Stimulated activated CD8-positive, alpha-beta memory T cell treated with anti-CD3 and anti-CD28 coated beads, Interleukin-15, amount 100 ng/mL, for 4 hours (primary cell): ENCODE measurements at regions not wholly inside any gene's neighbourhood (a gene's known extent, or its start where the extent isn't known, plus 50 kb on each side); places are given as distances from the start of the nearest gene placed in this dataset.

ENCODE experiments used
- DNase-seq, 2 donors: peaks; one replicate each; pipeline ENCODE4 v3.0.0-alpha.2; 2020; ENCODE audit warnings: low read depth in 2 of 2

DNA sequence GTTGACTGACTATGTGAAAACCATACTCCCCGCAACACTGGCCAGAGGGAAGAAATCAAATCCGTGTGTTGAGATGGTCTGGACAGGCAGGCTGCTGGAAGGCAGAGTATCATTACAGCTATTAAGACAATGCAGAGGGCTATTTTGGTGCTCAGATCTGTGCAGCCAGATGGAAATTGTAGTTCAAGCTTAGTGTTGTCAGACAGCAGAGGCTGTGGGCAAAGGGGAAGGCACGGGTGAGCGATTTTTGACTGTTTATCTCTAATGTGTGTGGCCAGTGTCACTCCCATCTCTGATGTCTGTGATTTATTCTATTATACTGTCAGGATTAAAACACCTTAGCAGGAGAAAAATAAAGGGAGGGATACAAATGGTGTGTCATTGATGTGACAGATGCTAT lies 984.4 kb upstream of the WWC1 start:
- no peak for DNase-seq

GRCh38 chr5:167308466-167308865 lies 983.0 kb upstream of the WWC1 start:
- DNase-seq = no peak

GRCh38 chr5:167309941-167310517 lies 981.4 kb upstream of the WWC1 start:
- no peak for DNase-seq

- no peak for DNase-seq
These were observed 980.1 kb upstream of the WWC1 start for GRCh38 chr5:167311340-167311739.

DNA sequence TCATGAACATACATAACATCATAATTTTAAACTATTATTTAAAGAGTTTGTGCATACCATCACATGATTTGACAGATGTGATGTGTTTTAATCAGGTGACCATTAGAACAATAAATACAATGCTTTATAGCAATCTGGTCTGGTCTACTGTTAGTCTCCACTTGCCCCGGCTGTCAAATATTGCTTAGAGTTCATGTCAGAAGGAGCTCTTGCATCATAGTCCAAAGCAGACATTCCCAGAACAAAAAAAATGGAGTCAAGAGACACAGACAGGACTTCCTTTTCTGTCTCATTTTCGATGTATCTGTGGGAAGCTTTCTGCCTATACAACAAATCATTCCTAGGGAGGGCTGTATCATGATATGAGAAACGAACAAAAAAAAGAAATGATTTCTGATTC lies 979.2 kb upstream of the WWC1 start:
- DNase-seq = no peak

DNA sequence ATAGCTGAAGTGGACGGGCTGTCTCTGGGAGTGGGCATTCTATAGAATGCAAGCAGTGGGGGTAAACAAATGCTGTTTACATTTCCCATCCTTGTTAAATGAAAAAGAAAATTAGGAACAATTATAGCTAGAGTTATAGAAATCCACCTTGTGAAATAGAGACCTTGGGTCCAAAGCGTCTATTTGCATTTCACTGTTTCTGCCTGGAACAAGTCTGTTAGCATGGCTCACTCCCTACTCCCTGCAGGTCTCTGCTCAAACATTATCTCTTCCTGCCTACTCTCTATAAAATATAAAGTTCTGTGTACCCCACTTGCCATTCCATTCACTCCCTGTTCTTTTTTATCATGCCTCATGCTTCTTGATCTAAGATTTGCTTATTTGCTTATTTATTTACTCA lies 975.7 kb upstream of the WWC1 start:
- no peak for DNase-seq

- DNase-seq = no peak
These were observed 973.6 kb upstream of the WWC1 start for GRCh38 chr5:167317884-167318283.

- no peak for DNase-seq
These were observed 972.2 kb upstream of the WWC1 start for GRCh38 chr5:167319243-167319642.

DNA sequence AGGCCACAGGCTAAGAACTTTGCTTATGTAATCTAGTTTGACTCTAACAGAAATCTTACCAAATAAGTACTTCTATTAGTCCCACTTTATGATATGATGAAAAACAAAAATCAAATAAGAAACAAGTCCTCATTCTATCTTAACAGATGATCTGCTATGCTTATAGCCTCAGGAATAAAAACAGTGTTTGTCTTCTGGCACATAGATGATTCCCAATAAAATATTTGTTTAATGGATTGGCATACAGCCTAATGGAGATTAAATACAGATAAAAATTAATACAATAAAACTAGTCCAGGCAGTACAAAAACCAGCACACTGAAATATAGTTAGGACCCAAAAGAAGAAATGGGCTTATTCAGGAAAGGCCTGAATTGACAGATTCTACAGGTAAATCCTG lies 971.4 kb upstream of the WWC1 start:
- no peak for DNase-seq

GRCh38 chr5:167332309-167332708 lies 959.1 kb upstream of the WWC1 start:
- DNase-seq = no peak

DNA sequence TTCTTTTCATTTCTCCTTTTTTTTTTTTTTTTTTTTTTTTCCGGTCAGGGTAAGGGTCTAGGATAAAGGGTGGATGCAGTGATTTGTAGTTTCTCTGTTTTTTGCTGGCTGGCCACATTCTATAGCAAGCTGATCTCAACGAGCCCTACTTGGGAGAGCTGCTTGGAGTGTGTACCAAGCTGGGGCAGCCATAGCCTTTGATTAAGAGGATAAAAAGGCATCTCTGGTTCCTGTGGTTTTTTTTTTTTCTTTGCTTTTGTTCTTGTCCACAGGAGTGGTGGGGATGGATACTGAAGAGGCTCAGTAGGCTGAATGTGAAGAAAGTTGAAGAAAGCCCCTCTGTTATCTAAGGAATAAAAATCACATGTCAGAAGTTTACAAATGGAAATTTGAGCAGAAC lies 955.3 kb upstream of the WWC1 start:
- no peak for DNase-seq

- no peak for DNase-seq
These were observed 952.2 kb upstream of the WWC1 start for GRCh38 chr5:167339205-167339604.

DNA sequence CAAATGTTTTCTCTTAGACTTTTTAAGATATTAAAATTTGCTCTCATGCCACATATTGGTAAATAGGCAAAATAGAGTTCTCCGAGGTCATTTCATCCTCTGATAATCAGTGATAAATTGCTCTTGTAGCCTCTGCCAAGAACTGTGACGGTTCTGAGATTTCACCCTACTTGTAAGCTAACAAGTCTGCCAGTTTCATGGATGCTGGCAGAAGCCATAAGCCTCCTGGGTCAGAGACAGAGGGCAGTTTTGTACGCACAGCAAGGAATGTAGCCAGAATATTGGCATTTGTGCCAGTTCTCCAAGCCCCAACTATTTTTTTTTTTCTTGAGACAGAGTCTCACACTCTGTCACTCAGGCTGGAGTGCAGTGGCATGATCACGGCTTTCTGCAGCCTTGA lies 945.0 kb upstream of the WWC1 start:
- no peak for DNase-seq

DNA sequence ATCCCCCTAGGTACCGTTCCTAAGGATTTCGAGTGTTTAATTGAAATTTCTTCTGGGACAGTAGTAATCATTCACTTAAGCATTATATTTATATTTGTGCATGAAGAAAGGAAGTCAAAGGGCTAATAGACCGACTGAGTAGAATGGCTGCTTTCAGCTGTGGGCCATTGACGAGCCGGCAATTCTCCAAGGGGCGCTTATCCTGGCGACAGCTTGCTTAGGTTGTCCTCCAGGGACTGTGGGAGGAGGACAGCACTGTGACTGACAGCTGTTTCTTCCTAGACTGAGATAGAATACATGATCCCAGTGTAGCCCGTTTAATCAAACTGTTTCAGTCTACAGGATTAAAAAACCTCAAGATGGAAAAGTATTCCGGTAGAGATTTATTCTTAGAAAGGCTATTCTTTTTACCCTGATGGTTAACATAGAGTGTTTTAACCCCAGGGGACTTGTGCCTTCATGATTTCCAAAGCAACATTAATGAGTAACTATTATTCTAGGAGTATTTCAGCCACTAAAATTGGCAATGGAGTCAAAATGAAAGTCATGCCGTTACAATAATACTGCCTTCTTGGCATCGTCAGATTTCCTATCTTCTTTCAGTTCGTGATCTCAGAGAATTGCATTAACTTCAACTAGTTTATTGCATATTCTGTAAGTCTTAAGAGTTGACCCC lies 943.1 kb upstream of the WWC1 start:
- no peak for DNase-seq

DNA sequence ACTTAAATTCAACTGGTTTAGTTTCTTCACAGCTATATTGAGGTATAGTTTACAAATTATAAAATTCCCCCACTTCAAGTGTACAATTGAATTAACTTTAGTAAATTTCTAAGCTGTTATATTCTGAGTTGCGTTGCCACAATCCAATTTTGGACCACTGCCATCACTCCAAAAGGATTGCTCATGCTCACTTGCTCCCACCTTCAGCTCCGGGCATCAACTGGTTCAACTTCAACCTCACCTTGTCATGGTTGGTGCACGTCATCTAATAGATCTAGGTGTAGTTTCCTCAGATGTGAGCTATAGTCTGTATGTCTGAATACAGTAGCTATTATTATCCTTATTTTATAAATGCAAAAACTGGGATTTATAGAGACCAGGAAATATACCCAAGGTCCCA lies 942.5 kb upstream of the WWC1 start:
- no peak for DNase-seq

- DNase-seq = no peak
These were observed 940.1 kb upstream of the WWC1 start for GRCh38 chr5:167351316-167351715.

DNA sequence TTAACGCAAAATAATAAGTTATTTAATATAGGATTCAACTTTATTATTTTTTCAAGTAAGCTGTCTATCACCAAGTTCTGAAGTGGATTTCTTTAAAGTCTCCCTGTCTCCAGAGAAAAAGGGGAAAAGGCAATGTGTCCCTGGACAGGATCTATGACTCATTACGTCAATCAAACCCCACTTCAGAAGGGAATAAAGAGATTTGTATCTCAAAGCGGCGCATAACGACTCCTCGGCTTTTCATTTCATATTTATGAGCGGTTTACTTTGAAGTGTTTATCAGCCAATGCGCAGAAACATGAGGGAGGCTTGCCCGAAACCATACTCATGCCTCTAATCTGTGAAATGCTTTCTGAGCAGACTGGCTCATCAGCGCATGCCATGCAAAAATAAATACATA lies 938.6 kb upstream of the WWC1 start:
- no peak for DNase-seq

GRCh38 chr5:167355346-167355745 lies 936.1 kb upstream of the WWC1 start:
- no peak for DNase-seq

GRCh38 chr5:167356374-167356773 lies 935.1 kb upstream of the WWC1 start:
- no peak for DNase-seq

DNA sequence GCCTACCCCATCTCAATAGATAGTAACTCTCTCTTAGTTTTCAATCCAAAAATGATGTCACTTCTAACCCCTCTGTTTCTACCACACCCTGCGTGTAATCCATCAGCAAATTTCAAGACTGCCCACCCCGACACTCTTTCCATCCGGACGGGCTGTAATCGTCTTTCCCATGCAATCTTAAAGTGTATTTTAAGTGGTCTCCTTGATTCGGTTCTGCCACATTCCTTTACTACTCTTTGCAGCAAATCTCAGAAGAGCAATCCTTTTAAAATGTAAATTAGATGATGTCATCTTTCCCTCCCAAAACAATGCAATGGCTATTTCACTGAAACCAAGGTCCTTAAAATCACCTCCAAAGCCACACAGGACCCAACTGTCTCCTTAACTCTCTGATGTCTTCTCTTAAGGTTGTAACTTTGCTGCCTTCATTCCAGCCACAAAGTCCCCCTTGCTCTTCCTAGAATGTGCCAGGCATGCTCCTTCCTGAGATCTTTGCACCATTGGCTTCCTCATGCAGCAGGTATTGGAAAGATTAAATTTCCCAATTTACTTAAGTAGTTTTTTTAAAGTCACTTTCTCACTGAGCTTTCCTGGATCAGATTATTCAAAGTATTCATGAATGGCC lies 932.5 kb upstream of the WWC1 start:
- DNase-seq = no peak

DNA sequence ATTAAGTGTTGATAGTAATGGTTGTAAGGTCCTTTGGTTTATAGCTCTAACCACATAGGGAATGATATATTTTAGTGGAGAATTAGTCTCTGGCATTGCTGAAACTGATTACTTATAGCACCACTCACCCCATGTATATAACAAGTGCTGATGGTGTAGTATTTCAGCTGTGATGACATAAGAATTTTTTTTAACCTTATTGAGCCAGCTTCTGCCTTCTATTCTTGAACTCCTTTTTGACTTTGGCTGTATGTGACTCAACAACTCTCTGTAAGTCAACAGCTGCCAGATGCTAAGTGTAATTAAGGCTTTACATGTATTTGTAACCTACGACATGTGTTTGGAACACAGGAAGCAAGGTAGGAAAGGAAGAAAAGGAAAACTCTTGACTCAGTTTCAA lies 929.6 kb upstream of the WWC1 start:
- DNase-seq = no peak

- DNase-seq = no peak
These were observed 928.4 kb upstream of the WWC1 start for GRCh38 chr5:167363065-167363464.

DNA sequence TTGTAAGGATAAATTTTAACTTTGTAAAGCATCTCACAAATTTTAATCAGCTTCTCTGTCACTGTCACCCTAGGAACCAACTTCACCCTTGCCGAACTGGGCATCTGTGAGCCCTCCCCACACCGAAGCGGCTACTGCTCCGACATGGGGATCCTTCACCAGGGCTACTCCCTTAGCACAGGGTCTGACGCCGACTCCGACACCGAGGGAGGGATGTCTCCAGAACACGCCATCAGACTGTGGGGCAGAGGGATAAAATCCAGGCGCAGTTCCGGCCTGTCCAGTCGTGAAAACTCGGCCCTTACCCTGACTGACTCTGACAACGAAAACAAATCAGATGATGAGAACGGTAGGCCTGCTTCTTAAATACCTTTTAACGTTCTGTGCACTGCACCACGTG lies 916.3 kb upstream of the WWC1 start:
- DNase-seq = no peak
